SIG-M5 treated with dmso at 0.1 percent for 504 hours (cell line): ENCODE measurements at regions not wholly inside any gene's neighbourhood (a gene's known extent, or its start where the extent isn't known, plus 50 kb on each side); places are given as distances from the start of the nearest gene placed in this dataset.
A peak's percentile ranks its signal among the peaks of the same experiment; 100 is the strongest.

ENCODE experiments used
- DNase-seq: peaks from one replicate; lab custom pipeline; 2025; ENCODE audit not compliant: unreplicated experiment; lab: John Stamatoyannopoulos, UW

DNA sequence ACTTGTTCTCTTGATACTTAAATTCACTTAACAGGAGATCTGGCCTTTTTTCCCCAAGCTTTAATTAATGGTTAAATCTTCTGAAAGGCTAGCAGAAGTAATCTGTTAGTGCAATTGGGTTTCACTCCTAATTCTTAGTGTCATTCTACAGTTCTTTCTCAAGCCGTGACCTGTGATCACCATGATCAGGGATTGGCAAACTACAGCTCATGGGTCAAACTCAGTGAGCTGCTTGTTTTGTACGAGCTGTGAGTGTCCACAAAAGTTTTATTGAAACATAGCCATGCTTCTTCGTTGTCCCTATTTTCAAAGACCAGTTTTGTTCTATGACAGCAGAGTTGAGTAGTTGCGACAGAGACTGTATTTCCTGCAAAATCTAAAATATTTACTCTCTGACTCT lies 109.4 kb upstream of the KCNJ15 start:
- DNase-seq = no peak

GRCh38 chr21:38148046-38148445 lies 108.7 kb upstream of the KCNJ15 start:
- DNase-seq = peak; percentile 35

- no peak for DNase-seq
Measured at GRCh38 chr21:38151021-38151645, 105.7 kb upstream of the KCNJ15 start.

GRCh38 chr21:38156200-38156599 lies 100.6 kb upstream of the KCNJ15 start:
- DNase-seq = no peak

DNA sequence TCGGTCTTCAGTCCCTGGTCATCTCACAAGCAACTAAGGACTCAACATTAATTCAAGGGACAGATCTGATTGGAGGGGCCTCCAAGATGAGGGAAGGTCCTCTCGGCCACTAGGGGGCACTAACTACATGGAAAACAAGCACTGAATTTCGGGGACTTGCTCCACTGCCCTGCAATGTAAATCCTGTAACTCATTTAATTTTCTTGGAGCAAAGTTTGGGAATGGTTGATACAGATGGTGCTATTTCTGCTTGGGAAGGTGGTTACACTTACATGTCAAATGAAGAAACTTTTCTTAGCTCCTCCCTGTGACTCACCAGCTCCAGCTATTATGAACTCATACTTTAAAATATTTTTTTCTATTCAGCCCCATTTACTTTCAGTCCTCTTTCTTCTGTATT lies 97.4 kb upstream of the KCNJ15 start:
- peak; percentile 72 for DNase-seq

- no peak for DNase-seq
Measured at GRCh38 chr21:38165466-38166172, 91.2 kb upstream of the KCNJ15 start.

DNA sequence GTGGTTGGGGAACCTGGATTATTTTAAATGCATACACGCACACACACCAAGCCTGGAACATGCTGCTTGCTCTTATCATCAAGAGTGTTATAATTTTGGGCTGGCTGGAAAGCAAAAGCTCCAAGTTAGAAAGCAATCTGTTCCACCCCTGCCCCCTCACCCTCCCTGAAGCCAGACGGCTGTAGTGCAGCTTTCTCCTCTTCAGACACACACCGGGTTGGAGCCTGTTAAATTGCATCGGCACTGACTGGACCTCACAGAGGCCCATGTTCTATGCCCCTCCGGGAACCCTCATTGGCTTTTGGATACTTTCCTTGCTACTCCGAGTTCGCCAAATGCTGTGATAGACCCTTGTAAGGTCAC lies 90.6 kb upstream of the KCNJ15 start:
- DNase-seq = no peak

DNA sequence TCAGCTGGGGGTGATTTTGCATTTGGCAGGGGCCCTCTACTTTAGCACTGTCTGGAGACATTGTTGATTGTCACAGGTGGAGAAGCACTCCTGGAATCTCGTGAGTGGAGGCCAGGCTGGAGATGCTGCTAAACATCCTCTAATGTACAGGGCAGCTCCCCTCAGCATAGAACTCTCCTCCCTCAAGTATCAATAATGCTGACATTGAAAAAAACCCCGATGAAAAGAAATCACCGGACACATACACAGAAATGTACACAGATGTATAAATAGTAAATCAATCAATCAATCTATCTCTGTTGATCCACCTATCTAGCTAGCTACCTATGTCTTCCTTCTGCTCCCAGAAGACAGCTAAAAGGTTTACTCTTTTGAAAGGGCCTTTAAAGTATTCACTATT lies 89.4 kb upstream of the KCNJ15 start:
- no peak for DNase-seq

- peak; percentile 32 for DNase-seq
Measured at GRCh38 chr21:38170283-38170682, 86.5 kb upstream of the KCNJ15 start.

DNA sequence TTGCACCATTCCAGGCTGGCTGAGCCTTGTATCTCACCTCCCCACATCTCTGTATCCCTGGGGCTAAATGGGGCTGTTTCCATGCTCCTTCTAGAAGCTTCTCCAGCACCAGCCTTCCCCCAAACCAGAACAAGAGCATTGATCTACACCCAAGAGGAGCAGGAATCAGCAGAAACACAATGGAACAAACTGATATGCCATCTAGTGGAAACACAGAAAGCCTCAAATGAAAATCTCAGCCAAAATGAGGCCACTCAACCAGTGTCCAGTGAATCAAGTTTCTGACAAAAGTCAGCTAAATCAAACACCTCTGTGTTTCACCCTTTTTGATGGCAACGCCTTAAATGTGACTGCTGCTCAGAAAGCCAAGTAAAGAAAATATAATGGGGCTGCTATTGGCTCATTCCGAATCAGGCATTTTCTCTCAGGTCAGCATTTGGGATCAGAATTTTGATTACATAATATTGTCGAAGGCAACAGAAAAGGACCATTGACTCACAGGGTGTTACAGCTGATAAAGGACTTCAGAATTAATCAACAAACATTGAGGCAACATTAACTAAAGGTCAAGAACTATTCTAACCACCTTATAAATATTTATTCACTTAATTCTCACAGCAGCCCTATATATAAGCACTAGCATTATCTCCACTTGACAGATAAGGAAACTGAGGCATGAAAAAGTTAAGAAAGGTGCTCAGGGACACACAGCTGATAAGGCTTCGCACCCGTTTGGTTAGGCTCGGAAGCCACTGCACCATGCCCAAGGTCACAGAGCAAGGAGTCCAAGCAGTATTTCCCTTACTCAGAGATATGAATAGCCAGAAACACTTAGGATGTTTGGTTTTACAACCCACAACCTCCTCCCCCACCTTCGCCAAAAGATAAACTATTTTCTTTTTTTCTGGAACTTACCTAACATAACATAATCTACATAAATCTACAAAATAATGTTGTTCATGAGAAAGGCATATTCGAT lies 85.8 kb upstream of the KCNJ15 start:
- peak; percentile 8 for DNase-seq

GRCh38 chr21:38171723-38172344 lies 85.0 kb upstream of the KCNJ15 start:
- peak; percentile 12 for DNase-seq

DNA sequence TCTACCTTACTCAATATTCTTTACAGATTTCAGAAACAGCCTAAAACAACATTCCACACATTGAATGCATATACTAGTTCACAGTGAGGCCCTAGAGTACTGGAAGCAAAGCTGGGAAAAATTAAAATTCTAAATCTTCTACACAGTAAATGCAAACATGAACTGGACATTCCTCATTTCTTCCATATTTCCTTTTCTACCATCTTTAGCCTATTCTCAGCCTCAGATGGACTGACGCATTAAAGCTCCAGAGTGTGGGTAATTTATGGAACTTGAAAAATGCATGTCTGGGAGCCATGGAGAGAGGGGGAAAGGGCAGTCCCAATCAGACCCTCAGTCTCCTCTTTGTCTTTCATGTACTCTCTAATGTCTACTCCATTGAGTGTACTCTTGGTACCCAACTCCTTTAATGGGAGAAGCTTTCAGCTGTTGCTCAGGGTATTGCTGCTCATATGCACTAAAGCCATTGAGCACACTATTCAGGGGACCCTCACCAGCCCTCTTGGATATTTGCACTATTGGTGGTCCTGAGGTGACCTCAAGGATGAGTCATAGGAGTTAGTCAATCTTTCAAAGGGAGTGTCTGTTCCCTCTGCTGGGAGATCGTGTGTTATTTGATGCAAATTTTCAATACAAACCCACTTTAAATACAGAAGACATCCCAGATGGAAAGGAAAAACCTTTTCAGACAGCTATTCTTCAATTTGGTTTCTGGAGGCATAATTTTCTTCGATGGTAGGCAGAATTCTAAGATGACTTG lies 83.3 kb upstream of the KCNJ15 start:
- no peak for DNase-seq

- DNase-seq = no peak
Measured at GRCh38 chr21:38175306-38175705, 81.5 kb upstream of the KCNJ15 start.

DNA sequence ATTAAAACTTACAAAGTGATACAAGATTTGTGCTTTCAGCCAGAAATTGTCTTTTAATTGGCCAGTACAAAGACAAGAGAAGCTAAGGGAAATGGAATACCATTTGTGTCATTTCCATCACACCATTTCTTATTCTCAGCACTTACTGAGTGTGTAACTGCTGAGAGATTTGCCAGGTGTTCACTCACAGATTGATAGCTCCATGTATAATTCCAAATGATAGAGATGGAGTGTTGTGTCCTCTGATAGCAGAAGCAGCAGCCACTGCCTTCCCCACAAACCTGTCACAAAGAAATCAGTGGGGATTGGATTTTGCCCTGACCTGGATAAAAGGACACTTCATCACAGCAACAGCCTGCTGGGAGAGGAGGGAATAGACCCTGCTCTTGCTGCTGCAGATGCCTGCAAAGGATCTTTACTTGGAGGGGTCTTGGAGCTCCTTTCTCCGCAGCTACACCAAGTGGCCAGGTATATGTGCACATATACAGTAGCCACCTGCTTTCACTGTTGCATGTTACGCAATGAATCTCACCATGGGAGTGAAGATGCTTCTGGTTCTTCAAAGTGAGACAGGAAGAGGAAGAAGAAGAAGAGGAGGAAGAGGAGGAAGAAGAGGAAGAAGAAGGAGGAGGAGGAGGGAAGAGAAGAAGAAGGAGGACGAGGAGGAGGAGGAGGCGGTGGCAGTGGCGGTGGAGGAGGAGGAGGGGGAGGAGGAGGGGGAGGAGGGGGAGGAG lies 78.7 kb upstream of the KCNJ15 start:
- DNase-seq = no peak

DNA sequence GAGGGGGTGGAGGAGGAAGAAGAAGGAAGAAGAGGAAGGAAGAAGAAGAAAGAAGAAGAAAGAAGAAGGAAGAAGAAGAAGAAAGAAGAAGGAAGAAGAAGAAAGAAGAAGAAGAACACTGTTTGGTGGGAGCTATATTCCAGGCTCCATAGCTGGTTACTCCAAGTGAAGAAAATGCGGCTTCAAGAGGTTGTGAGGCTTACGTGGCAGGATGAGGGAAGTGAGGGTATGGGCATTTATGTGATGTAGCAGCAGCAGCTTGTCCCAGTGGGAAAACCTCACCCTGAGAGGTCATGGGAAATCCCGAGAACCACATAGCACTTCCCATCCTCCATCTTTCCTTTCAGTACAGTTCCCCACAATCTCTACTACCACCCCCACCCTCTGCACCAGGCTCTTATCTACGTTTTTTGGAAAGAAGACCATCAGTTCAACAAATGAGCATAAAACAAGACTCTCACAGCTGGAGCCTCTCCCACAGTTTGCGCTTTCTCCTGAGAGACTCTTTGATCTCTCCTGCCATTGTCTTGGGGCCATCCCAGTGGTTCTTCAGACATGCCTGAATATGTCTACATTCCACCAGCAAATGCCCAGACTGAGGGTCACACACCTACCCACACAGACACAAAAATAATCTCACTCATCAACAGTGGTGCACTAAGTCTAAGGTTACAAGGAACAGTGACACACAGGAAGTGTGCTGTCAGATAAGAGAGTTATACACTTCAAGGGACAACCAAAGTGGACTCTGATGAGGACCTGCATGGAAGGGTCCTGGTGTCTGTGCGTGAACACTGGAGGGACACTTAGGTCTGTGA lies 77.9 kb upstream of the KCNJ15 start:
- DNase-seq = no peak

DNA sequence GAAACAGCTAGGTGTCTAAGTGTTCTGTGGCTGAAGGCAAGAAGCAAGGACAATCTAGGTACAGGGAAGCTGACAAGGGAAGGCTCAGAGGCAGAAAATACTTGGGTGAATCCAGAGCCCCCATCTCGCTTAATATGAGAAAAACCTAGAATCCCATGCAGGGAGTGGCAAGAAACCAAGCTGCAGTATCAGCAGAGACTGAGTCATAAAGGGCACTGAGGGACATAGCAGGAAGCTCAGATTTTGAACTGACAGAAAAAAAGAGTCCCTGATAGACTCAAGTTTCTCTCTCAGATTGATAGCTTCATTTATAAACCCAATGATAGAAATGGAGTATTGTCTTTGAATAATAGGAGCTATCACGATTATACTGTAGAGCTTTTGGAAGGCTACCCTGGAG lies 77.3 kb upstream of the KCNJ15 start:
- DNase-seq = no peak

- no peak for DNase-seq
Measured at GRCh38 chr21:38181096-38181495, 75.7 kb upstream of the KCNJ15 start.

- no peak for DNase-seq
Measured at GRCh38 chr21:38182370-38182985, 74.3 kb upstream of the KCNJ15 start.

DNA sequence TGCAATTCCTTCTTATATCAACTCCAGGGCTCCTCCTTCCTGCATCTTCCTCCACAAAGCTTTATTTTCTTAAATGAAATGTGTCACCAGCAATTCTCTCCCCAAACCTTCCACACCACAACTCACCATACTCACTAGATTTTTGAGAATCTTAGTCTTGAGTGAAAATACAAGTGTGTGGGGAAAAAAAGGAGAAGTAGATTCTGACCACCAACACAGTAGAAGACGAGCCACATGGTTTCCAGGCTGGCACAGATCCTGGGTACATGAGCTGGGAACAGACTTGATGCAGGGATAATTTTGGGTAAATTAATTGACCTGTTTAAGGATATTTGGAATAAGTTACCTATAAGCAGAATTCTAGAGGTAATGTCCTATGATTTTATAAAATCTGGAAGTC lies 72.8 kb upstream of the KCNJ15 start:
- DNase-seq = no peak
